AG04449 (cell line): ENCODE measurements at regions not wholly inside any gene's neighbourhood (a gene's known extent, or its start where the extent isn't known, plus 50 kb on each side); places are given as distances from the start of the nearest gene placed in this dataset.

Source experiments
- CTCF ChIA-PET: fragments of 350-600 bp; formaldehyde crosslinking; extraction: SDS; loops from one replicate; lab custom pipeline; 2021; ENCODE audit warnings: antibody characterized with exemption; lab: Yijun Ruan, JAX
- POLR2A ChIA-PET: fragments of 400-600, 350-600 bp; formaldehyde crosslinking; extraction: SDS; loops from one replicate; lab custom pipeline; 2020; ENCODE audit warnings: antibody characterized with exemption, inconsistent platforms; lab: Yijun Ruan, JAX
- DNase-seq: peaks from one replicate; pipeline ENCODE4 v3.0.0-alpha.2; 2010; ENCODE audit warnings: low read depth, low spot score
- H3K4me3 ChIP-seq: 2 replicates; pipeline ENCODE4 v1.5.1; 2011; ENCODE audit warnings: low read depth, mild to moderate bottlenecking, control low read depth, low read length
- CTCF ChIP-seq: IDR thresholded peaks from one replicate; pipeline ENCODE4 v1.5.1; 2011; ENCODE audit warnings: mild to moderate bottlenecking, moderate library complexity, low read length, control low read depth, inconsistent platforms; ENCODE audit not compliant: insufficient read depth; ENCODE audit errors: missing control alignments

- POLR2A ChIA-PET, result no interaction called here
- H3K4me3 ChIP-seq, result no peak overlapping the region
- CTCF ChIA-PET, result interaction anchor here (1.4 kb wide), 1 partner anchor 589 kb away, joined by 3 read pairs; no protein-coding TSS in a partner anchor
- no peak for DNase-seq
- TF ChIP-seq CTCF, result no peak
These were observed 218.3 kb upstream of the CFAP20DC start for GRCh38 chr3:59268170-59268569.

- DNase-seq, result no peak
- H3K4me3 ChIP-seq, result no peak overlapping the region
- no peak for TF ChIP-seq CTCF
- ChIA-PET CTCF (interaction anchor here (1.2 to 1.4 kb wide), 2 partner anchors 13 to 590 kb away, joined by 3 to 4 read pairs; no protein-coding TSS in a partner anchor), POLR2A (no interaction called here)
These were observed 217.2 kb upstream of the CFAP20DC start for GRCh38 chr3:59267021-59267420.

GRCh38 chr3:59266551-59266950 lies 216.7 kb upstream of the CFAP20DC start:
- CTCF ChIA-PET, result interaction anchor here (1.2 to 1.4 kb wide), 2 partner anchors 14 to 591 kb away, joined by 3 to 4 read pairs; no protein-coding TSS in a partner anchor
- DNase-seq, result no peak
- no peak for TF ChIP-seq CTCF
- no peak overlapping the region for H3K4me3 ChIP-seq
- POLR2A ChIA-PET, result no interaction called here

GRCh38 chr3:59265566-59265965 lies 215.7 kb upstream of the CFAP20DC start:
- CTCF ChIA-PET, result interaction anchor here (1.0 kb wide), 1 partner anchor 698 kb away, joined by 4 read pairs; no protein-coding TSS in a partner anchor
- no peak for DNase-seq
- POLR2A ChIA-PET, result no interaction called here
- H3K4me3 ChIP-seq, result no peak overlapping the region
- TF ChIP-seq CTCF, result no peak

GRCh38 chr3:59264366-59264765 lies 214.5 kb upstream of the CFAP20DC start:
- no peak for DNase-seq
- ChIA-PET CTCF (no interaction called here), POLR2A (no interaction called here)
- no peak overlapping the region for H3K4me3 ChIP-seq
- TF ChIP-seq CTCF, result no peak

GRCh38 chr3:59263152-59263551 lies 213.3 kb upstream of the CFAP20DC start:
- ChIA-PET POLR2A (no interaction called here), CTCF (no interaction called here)
- H3K4me3 ChIP-seq, result no peak overlapping the region
- DNase-seq, result no peak
- TF ChIP-seq CTCF, result no peak
